ENCODE measurements at regions not wholly inside any gene's neighbourhood (a gene's known extent, or its start where the extent isn't known, plus 50 kb on each side); places are given as distances from the start of the nearest gene placed in this dataset.

- no peak for DNase-seq (ENCODE audit: low spot score)
These were observed 63.2 kb upstream of the SLC4A4 start for GRCh38 chr4:71275570-71275969.

DNA sequence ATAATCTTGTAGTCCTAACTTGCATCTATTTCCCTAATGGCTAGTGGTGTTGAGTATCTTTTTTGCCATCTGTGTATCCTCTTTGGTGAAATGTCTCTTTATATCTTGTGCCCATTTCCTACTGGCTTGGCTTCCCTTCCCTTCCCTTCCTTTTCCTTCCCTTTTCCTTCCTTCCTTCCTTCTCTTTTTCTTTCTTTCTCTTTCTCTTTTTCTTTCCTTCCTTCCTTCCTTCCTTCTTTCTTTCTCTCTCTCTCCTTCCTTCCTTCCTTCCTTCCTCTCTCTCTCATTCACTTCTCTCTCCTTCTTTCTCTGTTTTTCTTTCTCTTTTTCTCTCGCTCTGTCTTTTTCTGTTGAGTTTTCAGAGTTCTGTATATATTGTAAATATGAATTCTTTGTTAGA lies 61.5 kb upstream of the SLC4A4 start:
- DNase-seq (ENCODE audit: low spot score): no peak

GRCh38 chr4:71283642-71284257 lies 55.1 kb upstream of the SLC4A4 start:
- no peak for DNase-seq (ENCODE audit: low spot score)

GRCh38 chr4:71287305-71287704 lies 51.5 kb upstream of the SLC4A4 start:
- DNase-seq (ENCODE audit: low spot score): no peak

DNA sequence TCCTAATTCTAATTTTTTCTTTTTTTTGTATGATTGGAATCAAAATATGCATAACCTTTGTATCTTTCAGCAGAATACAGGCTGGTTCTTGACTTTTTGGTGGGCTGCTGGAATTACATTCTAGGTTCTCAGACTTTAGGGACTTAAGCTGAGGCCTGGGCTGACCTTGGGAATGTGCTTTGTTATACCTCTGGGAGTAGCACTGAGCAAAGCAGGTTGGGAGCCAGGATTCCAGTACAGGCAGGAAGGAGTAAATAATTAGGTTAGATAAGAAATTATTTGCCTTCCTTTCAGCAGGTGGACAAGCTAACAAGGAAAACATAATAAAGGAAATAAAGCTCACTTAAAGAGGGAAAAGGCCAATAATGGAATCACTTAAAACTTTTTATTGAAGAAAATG lies 49.9 kb upstream of the SLC4A4 start:
- no peak for DNase-seq (ENCODE audit: low spot score)
